ENCODE measurements at regions not wholly inside any gene's neighbourhood (a gene's known extent, or its start where the extent isn't known, plus 50 kb on each side); places are given as distances from the start of the nearest gene placed in this dataset.
"Not testable (repeated sequence)": the region's sequence is repeated elsewhere in the genome, so short reads cannot be mapped to it uniquely, and the experiment has no call there.

DNA sequence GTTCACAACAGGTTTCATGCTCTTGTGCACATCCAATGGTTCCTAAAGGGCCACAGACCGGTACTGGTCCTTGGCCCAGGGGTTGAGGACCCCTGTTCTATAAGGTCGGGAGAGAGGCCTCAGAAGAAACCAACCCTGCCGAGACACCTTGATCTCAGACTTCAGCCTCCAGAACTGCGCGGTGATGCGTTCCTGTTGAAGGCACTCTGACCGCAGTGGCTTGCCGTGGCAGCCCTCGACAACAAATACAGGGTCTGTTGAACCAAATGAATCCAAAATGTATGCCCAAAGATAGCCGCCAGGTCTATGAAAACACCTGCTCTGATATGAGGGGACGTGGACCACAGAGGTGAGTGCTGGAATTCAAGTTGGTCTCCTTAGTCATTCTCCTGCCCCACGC lies 389.8 kb downstream of the SEC14L1 start:
- DNase-seq = no peak

DNA sequence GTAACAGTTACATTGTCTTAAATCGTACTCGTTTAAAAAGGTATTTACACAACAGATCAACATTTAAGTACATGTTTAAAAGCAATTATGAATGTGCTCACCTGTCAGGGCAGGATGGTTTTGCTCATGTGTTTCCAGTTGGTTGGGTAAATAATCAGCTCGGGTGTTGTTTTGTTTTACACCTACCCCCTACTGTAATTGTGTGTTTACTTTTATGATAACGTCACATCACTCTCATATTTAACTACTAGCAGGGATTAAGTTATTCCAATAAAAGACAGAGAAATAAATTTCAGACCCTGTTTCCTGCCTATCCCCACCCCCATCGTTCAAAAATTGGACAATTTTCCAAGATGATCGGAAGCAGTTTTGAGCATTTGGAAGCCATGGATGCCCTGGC lies 390.2 kb downstream of the SEC14L1 start:
- DNase-seq = no peak

DNA sequence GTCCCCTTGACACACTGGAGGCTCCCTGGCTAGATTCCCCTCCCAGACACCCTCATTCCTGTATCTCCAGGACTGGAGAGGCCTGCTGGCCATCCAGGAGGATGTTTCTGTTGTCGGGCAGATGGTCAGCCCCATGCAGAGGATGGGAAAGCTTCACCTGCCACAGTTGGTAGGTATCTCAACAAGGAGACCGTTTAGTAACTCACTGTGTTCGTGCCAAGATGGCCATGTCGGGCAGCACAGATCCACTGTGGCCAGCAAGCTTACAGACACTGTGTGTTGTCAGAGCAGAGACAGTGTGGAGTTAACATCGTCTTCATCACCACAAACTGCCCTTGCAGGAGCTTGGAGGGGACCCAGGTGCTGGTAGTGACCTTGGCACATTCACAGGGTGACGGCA lies 390.9 kb downstream of the SEC14L1 start:
- no peak for DNase-seq

DNA sequence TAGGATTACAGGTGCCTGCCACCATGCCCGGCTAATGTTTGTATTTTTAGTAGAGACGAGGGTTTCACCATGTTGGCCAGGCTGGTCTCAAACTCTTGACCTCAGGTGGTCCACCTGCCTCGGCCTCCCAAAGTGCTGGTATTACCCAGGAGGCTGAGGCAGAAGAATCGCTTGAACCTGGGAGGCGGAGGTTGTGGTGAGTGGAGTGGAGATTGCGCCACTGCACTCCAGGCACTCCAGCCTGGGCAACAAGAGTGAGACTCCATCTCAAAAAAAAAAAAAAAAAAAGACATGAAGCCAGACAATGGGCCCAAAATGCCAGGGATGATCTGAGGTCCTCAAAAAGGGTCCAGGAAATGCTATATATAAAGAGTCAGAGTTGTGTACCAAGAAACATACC lies 392.9 kb downstream of the SEC14L1 start:
- not testable (repeated sequence) for DNase-seq

DNA sequence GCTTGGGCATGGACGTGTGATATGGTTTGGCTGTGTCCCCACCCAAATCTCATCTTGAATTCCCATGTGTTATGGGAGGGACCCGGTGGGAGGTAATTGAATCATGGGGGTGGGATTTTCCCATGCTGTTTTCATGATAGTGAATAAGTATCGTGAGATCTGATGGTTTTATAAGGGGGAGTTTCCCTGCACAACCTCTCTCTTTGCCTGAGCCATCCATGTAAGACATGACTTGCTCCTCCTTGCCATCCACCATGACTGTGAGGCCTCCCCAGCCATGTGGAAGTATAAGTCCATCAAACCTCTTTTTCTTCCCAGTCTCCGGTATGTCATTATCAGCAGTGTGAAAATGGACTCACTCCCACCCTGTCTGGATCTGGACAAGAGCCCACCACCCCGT lies 393.4 kb downstream of the SEC14L1 start:
- DNase-seq = no peak

DNA sequence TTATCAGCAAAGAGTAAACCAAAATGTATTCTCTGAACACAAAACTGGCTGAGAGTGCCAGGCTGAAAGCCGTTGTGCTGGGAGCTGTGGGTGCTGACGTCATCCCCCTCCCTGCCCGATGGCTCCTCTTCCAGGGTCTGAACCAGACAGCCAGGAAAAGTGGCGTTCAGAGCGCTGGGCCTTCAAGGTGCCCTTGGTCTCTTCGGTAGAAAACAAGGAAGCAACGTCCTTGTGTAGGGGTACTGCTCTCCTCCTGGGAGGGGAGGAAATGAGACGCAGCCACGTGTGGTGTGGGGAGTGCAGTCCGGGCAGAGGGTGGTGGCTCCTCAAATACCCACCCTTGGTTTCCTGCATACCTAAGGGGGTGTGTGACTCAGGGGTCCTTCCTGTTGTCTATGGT lies 394.7 kb downstream of the SEC14L1 start:
- DNase-seq = no peak

DNA sequence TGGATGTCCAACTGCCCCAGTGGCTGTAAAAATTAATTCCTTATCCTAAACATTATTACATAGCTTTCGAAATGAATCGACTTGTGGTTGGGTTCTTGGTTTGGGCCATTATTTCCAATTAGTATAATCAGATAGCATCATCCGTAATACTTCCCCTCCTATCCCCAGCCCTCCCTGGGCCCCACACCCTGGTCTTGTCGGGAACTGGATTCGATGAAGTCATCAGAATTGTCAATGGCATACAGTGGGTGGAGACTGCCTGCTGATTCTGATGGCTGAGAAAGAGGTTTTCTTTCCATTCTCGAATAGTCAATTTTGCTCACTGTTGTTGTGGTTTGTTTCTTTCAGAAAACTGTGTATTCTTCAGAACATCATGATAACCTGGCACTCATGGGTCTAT lies 395.1 kb downstream of the SEC14L1 start:
- DNase-seq = no peak

DNA sequence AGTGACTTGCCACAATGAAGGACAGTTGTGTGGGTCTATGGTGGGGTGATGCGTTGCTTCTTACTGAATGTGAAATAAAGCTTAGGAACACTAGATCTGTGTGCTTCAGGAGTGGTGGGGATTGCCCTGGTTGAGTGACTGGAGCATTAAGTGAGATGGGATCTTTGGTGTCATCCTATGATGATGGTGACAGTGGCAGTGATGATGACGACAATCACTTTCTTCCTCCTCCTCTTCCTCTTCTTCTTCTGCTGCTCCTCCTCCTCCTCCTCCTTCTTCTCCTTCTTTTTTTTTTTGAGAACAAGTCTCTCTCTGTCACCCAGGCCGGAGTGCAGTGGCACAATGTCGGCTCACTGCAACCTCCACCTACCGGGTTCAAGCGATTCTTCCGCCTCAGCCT lies 396.8 kb downstream of the SEC14L1 start:
- no peak for DNase-seq

DNA sequence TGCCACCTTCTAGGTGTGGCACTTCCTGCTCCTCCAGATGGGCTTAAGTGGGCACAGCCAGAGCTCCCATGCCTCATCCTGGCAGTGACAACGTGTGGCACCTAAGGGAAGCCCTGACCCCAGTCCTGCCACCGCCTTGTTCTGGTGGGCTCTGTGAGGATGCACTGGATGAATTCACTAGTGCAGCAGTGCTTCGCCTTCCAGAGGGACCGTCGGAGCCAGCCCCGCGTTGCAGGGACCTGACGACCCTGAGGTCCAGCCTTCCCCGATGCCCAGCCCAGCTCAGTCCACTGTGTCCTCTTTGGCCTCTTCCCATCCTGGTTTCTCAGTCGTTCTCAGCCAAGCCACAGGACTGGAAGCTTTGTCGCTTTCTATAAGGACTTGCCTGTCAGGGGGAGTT lies 399.8 kb downstream of the SEC14L1 start:
- no peak for DNase-seq

DNA sequence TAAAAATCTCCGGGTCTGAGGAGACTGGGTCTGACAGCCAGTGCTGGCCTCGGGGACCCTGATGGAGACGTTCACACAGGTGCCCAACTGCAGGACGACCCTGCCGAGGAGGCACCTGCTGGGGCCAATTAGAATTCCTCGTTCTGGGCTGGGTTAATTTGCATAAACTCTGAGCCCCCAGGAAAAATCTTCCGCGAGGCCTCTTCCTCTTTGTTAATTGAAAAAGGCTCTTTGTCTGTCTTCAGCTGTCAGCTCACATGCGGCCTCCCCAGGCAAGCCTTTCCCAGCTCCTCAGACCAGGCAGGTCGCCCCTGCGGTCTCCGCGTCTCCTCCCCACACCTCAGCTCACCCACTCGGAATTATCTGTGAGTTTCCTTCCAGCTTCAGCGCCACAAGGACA lies 400.2 kb downstream of the SEC14L1 start:
- DNase-seq = no peak

DNA sequence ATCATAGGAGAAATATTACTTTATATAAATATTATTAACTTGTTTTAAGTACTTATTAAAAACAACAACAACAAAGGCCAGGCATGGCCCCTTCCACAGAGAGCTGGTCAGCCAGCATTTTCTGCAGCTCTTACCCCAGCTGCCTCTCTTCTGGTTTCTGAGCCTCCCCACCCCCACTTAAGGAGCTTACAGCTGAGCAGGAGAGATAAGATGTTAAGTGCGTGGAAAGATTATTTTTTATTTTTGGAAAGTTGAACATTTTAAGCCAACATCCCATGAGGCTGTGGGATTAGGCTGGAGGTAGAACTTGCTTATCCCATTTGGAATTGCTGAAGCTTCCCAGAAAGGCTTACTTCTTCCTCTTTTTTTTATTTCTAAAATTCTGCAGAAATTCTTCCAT lies 401.2 kb downstream of the SEC14L1 start:
- DNase-seq = no peak

DNA sequence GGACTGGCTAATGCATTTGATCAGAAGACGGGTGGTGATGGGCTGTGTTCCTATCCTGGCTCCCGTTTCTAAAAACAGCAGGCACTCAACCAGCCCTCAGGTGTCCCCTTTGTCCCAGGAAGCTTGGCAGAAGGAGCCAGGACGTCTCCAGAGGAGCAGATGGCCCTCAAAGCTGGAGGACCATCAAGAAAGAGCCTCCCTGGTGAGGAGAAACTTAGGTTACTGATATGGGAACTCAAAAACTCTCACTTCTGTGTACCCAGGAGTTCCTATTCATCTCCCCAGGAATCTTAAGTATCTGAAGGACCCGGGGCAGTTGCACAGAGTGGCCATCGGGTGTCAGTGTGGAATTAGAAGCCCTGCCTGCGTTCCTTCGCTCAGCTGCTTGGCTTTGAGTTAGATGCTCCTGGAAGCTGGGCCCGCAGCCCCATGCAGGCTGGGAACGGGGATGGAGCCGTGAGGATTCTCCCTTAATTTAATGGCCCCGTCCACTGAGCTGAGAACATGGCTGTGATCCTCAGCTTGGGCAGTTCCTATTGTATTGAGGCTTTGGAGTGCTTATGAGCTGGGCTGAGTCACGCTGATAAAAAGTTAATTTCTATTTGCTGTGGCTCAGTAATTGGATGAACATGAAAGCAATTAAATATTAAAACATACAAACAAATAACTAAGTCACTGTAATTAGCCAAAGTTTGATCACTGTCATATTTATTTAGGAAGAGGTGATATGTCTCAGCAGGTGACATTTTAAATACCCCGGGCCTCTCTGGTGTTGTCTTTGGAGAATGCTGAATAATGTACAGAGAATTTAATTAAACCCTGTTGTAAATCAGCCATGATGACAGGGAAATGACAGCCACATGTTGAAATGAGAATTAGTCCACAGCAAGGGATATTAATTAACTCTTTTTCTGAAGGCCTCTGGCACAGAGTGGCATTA lies 402.1 kb downstream of the SEC14L1 start:
- DNase-seq = peak; percentile 65 to 66

DNA sequence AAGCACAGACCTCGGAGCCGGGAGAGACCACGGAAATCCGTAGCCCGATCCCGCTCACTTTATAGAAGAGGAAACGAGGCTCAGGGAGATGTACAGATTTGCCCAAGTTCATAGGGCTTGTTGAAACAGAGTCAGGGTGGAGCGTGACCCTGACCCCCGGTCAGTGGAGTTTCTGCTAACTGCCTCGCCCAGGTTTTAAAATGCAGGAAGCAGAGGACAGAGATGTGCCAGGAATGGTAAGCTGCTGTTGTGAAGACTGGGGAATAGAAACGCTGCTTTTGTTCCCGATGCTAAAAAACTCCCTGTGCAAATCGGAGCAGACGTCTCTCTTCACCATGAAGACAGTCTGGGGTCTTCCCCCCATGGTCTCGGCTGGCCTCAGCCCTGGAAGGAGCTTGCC lies 403.0 kb downstream of the SEC14L1 start:
- no peak for DNase-seq

DNA sequence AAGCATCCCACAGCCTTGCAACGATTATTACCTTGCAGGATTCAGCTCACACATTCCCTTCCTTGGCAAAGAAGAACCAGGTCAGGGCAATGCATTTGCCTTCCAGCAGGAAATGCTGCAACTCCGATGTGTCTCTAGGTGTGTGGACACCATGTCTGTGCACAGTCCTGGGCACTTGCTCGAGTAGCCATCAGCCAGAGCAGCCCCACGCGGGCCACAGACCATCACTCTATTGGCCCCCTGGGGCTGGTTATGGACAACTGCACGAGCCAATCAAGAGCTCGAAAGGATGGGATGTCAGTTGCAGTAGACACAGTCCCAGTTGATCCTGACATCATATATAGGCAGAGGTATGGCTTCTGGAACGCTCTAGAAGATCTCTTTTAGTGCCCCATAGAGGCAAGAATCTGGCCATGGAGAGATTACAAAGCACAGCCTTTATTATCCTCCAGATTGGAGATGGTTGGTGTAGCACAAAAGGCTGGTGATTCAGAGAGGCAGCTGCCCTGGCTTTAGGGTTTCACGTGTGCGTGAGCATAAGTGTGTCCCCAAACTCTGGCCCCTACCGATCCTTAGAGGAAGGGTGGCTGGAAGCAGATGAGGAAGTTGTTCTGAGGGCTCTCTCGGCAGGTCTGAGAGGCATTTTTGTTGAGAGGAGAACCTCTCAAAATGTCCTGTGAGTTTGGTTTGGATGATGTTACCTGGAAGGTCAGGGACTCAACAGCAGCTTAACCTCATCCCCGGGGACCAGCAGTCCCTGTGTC lies 403.8 kb downstream of the SEC14L1 start:
- no peak for DNase-seq

DNA sequence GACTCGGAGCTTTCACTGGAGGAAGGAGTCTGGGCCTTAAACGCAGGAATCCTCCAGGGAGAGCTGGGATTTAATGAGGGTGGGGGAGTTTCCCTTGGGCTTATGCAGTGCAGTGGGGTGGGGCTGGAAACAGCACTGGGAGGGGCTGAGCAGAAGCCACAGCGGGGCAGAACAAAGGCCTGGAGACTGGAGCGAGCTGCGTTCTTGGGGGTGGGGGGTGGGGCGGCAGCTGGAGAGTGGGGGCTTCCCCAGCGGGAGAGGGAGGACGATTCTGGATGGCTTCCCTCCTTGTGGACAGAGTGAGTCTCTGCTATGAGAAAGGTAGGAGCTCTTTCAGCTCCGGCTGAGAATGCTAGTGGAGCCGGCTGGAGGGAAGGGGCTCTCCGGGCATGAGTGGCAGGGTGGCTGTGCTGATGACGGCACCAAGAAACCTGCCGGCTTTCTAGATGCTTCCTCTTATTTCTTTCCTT lies 406.0 kb downstream of the SEC14L1 start:
- no peak for DNase-seq

DNA sequence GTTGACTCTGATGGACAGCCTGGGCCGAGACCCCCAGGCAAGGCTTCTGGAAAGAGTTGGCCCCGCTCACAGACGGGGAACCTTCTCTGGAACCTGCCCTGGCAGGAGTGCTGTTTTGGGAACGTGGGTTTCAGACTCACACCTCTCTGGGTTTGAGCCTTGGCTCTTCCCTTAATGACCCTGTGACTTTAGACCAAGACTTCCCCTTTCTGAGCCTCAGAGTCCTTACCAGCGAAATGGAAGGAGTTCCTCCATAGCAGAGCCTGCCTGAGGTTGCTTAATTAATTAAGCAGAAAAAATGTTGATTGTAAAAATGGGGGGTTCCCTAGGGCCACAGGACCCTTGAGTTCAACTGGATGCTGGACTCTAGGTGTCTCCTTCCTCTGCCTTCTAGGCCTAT lies 408.2 kb downstream of the SEC14L1 start:
- DNase-seq = no peak

DNA sequence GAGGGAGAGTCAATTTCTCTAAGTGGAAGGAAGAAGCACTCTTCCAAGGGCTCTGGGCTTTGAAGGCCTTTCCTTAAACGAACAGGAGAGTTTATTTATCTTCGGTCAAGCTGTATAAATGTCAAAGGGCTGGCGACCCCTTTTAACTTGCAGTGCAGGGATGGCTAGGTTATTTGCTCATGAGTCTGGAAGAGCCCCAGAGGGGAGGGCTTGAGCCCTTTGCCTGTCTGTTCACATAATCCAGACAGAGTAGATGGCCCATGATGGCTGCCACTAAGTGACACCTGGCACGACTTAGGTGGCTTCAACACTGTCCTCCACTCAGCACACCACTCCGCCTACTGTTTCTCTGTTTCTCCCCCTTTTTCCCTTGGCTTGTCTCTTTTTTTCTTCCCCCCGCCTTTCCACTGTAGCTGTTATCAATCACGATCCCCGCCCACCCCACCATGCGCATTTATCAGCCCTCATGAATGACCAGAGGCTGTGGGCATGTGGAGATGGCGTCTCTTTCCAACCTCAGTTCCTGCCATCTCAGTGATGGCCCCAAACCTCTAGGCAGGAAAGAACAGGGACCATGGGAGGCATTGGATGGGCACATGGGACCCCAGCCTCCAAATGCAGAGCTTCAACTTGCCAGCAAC lies 408.7 kb upstream of the TNRC6C start:
- no peak for DNase-seq

DNA sequence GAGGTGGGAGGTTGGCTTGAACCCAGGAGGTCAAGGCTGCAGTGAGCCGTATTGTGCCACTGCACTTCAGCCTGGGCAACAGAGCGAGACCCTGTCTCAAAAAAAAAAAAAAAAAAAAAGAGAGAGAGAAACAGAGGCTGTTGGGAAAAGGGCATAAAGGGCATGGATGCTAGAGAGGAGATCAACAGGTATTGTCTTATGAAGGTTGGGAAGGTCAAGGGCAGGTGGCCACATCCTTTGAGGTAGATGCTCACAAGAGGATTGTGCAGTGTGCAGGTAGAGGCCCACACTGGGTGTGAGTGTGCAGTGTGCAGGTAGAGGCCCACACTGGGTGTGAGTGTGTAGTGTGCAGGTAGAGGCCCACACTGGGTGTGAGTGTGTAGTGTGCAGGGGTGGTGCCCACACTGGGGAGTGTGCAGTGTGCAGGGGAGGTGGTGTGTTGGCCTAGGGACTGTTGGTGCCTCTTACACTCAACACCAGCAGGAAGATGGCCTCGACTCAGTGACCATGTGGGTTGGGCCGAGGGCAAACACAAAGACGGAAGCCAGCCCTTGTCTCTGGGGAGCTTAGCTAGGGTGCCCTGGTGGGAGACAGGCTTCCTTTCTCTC lies 404.9 kb upstream of the TNRC6C start:
- DNase-seq = no peak

DNA sequence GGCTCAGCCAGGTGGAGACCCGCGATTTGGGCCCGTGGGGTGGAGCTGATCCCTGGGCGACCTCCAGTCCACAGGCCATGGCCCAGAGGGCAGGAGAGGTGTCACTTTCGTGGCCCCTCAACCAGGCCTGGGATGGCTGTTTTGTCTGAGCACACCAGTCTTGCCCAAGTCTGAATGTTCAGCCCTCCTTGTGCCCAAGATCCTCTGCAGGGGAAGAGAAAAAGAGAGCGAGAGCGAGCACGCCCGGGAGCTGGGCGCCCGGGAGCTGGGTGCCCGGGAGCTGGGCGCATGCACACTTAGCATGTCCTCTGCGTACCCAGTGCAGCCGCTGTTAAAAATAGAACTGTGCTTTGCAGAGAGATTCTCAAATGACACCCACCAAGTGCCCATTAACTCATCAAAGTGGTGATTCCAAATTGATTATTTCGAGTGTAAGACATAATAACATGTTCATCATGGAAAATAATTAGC lies 403.3 kb upstream of the TNRC6C start:
- DNase-seq = no peak

DNA sequence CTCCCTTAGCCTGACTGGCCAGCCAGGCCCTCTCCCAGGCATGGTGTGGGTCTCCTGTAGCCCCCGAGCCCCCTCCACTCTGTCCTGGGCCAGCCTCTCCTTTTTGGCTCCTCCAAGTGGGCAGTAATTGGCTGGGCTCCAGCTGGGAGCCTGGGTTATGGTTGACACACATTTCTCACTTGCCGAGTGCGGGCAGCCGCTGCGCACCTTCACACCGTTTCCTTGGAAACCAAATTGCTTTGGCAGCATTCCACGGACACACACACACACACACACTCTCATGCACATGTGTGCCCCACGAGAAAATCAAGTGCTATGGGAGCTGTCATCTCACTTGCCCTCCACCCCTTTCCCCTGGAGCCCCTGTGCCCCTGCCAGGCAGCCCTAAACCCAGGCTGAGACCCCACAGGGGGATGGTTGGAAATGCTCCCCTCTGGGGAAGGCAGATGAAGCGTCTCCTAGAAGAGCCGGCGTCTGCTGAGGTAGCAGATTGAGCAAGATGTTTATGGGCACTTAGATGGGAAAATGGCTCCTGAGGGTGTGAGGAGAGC lies 402.7 kb upstream of the TNRC6C start:
- DNase-seq = no peak

DNA sequence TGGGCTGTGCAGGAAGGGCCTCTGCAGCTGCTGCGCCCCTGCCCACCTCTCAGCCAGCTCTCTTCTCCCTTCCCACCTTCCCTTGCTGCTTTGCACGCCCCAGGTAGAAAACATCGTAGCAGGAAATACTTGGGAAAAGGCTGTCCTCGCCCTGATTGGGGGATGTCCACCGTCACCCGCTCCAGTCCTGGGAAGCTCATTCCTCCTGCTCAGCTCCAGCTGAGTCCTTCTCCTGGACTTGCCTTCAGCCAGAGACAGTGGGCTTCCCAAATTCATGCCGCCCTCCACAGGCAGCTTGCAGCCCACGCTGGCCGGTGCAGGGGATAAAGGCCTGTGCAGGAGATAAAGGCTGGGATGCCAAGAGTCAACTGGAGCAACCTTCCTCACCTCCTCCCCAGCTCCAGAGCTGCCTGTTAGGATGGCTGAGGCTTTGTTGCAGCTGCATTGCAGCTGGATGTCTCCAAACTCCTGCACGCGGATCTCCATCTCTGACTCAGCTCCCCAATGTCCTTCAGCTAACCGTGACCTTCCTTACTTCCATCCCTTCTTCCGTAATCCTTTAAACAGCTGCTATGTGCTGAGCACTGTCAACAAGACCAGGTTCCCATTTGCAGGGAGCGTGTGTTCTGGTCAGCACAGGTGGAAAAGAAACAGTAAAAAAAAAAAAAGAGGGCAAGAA lies 402.0 kb upstream of the TNRC6C start:
- no peak for DNase-seq

Measured in stimulated activated CD4-positive, alpha-beta T cell treated with anti-CD3 and anti-CD28 coated beads, Interleukin-2, amount 100 ng/mL, for 24 hours (primary cell).